IPS-20b (cell line): ENCODE measurements at regions not wholly inside any gene's neighbourhood (a gene's known extent, or its start where the extent isn't known, plus 50 kb on each side); places are given as distances from the start of the nearest gene placed in this dataset.
"Not testable (repeated sequence)": the region's sequence is repeated elsewhere in the genome, so short reads cannot be mapped to it uniquely, and the experiment has no call there.

ENCODE experiments used
- H3K27ac ChIP-seq: one replicate; pipeline ENCODE4 v1.5.1; 2013; ENCODE audit warnings: low read length
- H3K27me3 ChIP-seq: 2 replicates; pipeline ENCODE4 v1.6.1; 2013; ENCODE audit warnings: mild to moderate bottlenecking, low read length, inconsistent platforms; ENCODE audit not compliant: insufficient read depth
- H3K36me3 ChIP-seq: 2 replicates; pipeline ENCODE4 v1.6.1; 2013; ENCODE audit warnings: low read depth, mild to moderate bottlenecking, inconsistent platforms, low read length, moderate library complexity; ENCODE audit not compliant: insufficient read depth
- H3K4me1 ChIP-seq: 2 replicates; pipeline ENCODE4 v1.6.1; 2013; ENCODE audit warnings: mild to moderate bottlenecking, control low read depth, inconsistent platforms, low read length, moderate library complexity; ENCODE audit not compliant: insufficient read depth
- H3K4me3 ChIP-seq: 2 replicates; pipeline ENCODE4 v1.5.1; 2013; ENCODE audit warnings: mild to moderate bottlenecking, low read length, inconsistent platforms
- H3K9ac ChIP-seq: 2 replicates; pipeline ENCODE4 v1.6.1; 2013; ENCODE audit warnings: low read depth, mild to moderate bottlenecking, inconsistent platforms, low read length, moderate library complexity
- H3K9me3 ChIP-seq: 2 replicates; pipeline ENCODE4 v1.6.1; 2013; ENCODE audit warnings: mild to moderate bottlenecking, low read depth, low read length, inconsistent platforms; ENCODE audit not compliant: insufficient read depth

GRCh38 chr7:16933296-16934279 is 51.8 kb upstream of the AGR3 start:
- Histone ChIP-seq H3K27ac (no peak overlapping the region), H3K9ac (no peak overlapping the region), H3K4me1 (no peaks in the 10 kb centered on the region), H3K36me3 (no peaks in the 10 kb centered on the region), H3K4me3 (no peak overlapping the region), H3K27me3 (no peaks in the 10 kb centered on the region), H3K9me3 (no peaks in the 10 kb centered on the region)

- H3K27ac ChIP-seq = no peak overlapping the region
- H3K9ac ChIP-seq = no peak overlapping the region
- no peaks in the 10 kb centered on the region for H3K36me3 ChIP-seq
- H3K9me3 ChIP-seq = no peaks in the 10 kb centered on the region
- H3K27me3 ChIP-seq = no peaks in the 10 kb centered on the region
- H3K4me1 ChIP-seq = no peaks in the 10 kb centered on the region
- no peak overlapping the region for H3K4me3 ChIP-seq
Observed at GRCh38 chr7:16934722-16935340, 53.0 kb upstream of the AGR3 start.

- H3K9ac ChIP-seq = no peak overlapping the region
Observed at GRCh38 chr7:16935341-16935735, 53.6 kb upstream of the AGR3 start.

GRCh38 chr7:16936626-16937422 is 55.0 kb upstream of the AGR3 start:
- Histone ChIP-seq H3K4me3 (no peak overlapping the region), H3K9me3 (no peaks in the 10 kb centered on the region), H3K27ac (no peak overlapping the region), H3K36me3 (no peaks in the 10 kb centered on the region), H3K9ac (no peak overlapping the region), H3K27me3 (no peaks in the 10 kb centered on the region), H3K4me1 (no peaks in the 10 kb centered on the region)

More at GRCh38 chr7:16935341-16935735, 53.6 kb upstream of the AGR3 start:
- Histone ChIP-seq H3K4me3 (no peak overlapping the region), H3K9me3 (no peaks in the 10 kb centered on the region), H3K4me1 (no peaks in the 10 kb centered on the region), H3K27ac (no peak overlapping the region), H3K36me3 (no peaks in the 10 kb centered on the region), H3K27me3 (no peaks in the 10 kb centered on the region)

GRCh38 chr7:16939161-16939560 is 57.4 kb upstream of the AGR3 start:
- H3K9me3 ChIP-seq = no peaks in the 10 kb centered on the region
- no peak overlapping the region for H3K9ac ChIP-seq

GRCh38 chr7:16940776-16941175 is 59.0 kb upstream of the AGR3 start:
- Histone ChIP-seq H3K36me3 (no peaks in the 10 kb centered on the region), H3K9me3 (no peaks in the 10 kb centered on the region), H3K4me1 (no peaks in the 10 kb centered on the region), H3K27me3 (no peaks in the 10 kb centered on the region), H3K9ac (no peak overlapping the region), H3K27ac (no peak overlapping the region), H3K4me3 (no peak overlapping the region)

More at GRCh38 chr7:16939161-16939560, 57.4 kb upstream of the AGR3 start:
- no peak overlapping the region for H3K4me3 ChIP-seq
- no peak overlapping the region for H3K27ac ChIP-seq
- H3K36me3 ChIP-seq = no peaks in the 10 kb centered on the region
- no peaks in the 10 kb centered on the region for H3K27me3 ChIP-seq
- H3K4me1 ChIP-seq = no peaks in the 10 kb centered on the region

- no peaks in the 10 kb centered on the region for H3K4me1 ChIP-seq
- H3K4me3 ChIP-seq = no peak overlapping the region
- H3K9ac ChIP-seq = no peak overlapping the region
- H3K27me3 ChIP-seq = no peaks in the 10 kb centered on the region
- H3K27ac ChIP-seq = no peak overlapping the region
- no peaks in the 10 kb centered on the region for H3K36me3 ChIP-seq
- peaks cover 11% of the 10 kb centered on the region for H3K9me3 ChIP-seq
Observed at GRCh38 chr7:16942929-16943509, 61.2 kb upstream of the AGR3 start.

- Histone ChIP-seq H3K4me3 (no peak overlapping the region), H3K36me3 (no peaks in the 10 kb centered on the region), H3K27ac (no peak overlapping the region), H3K9me3 (peaks cover 20% of the 10 kb centered on the region), H3K9ac (no peak overlapping the region), H3K4me1 (no peaks in the 10 kb centered on the region), H3K27me3 (no peaks in the 10 kb centered on the region)
Observed at GRCh38 chr7:16944936-16945335, 63.2 kb upstream of the AGR3 start.

- no peak overlapping the region for H3K9ac ChIP-seq
- no peaks in the 10 kb centered on the region for H3K27me3 ChIP-seq
- peaks cover 20% of the 10 kb centered on the region for H3K9me3 ChIP-seq
Observed at GRCh38 chr7:16945372-16945771, 63.6 kb upstream of the AGR3 start.

GRCh38 chr7:16948110-16948509 is 66.3 kb upstream of the AGR3 start:
- not testable (repeated sequence) for H3K27ac ChIP-seq, H3K4me3 ChIP-seq, H3K4me1 ChIP-seq, H3K9ac ChIP-seq, H3K36me3 ChIP-seq, H3K27me3 ChIP-seq
- peaks cover 20% of the 10 kb centered on the region for H3K9me3 ChIP-seq

More at GRCh38 chr7:16945372-16945771, 63.6 kb upstream of the AGR3 start:
- Histone ChIP-seq H3K4me1 (no peaks in the 10 kb centered on the region), H3K4me3 (no peak overlapping the region), H3K27ac (no peak overlapping the region), H3K36me3 (no peaks in the 10 kb centered on the region)

GRCh38 chr7:16951483-16952080 is 69.8 kb upstream of the AGR3 start:
- peaks cover 4% of the 10 kb centered on the region; the same call in 1 of the 2 replicates for H3K4me1 ChIP-seq
- no peak overlapping the region for H3K4me3 ChIP-seq
- H3K9ac ChIP-seq = no peak overlapping the region
- no peaks in the 10 kb centered on the region for H3K36me3 ChIP-seq
- no peaks in the 10 kb centered on the region for H3K27me3 ChIP-seq
- peaks cover 20% of the 10 kb centered on the region for H3K9me3 ChIP-seq
- no peak overlapping the region for H3K27ac ChIP-seq
